Mucosa of rectum (tissue), 2 donors: ENCODE measurements at regions not wholly inside any gene's neighbourhood (a gene's known extent, or its start where the extent isn't known, plus 50 kb on each side); places are given as distances from the start of the nearest gene placed in this dataset.

ENCODE experiments used
- H3K27ac ChIP-seq, 2 donors: one replicate each; pipeline ENCODE4 v1.7.0; 2013; ENCODE audit warnings: inconsistent platforms in 2 of 2, low read depth in 2 of 2, low read length in 2 of 2
- H3K27me3 ChIP-seq, 2 donors: one replicate each; pipeline ENCODE4 v1.7.0; 2013; ENCODE audit warnings: low read length in 2 of 2; ENCODE audit not compliant: control insufficient read depth in 2 of 2, insufficient read depth in 2 of 2
- H3K36me3 ChIP-seq, 2 donors: one replicate each; pipeline ENCODE4 v1.7.0; 2013; ENCODE audit warnings: low read length in 2 of 2; ENCODE audit not compliant: control insufficient read depth in 2 of 2, insufficient read depth in 2 of 2
- H3K4me1 ChIP-seq, 2 donors: one replicate each; pipeline ENCODE4 v1.7.0; 2013; ENCODE audit warnings: low read length in 2 of 2, mild to moderate bottlenecking in 1 of 2; ENCODE audit not compliant: control insufficient read depth in 2 of 2, insufficient read depth in 2 of 2
- H3K4me3 ChIP-seq, 2 donors: one replicate each; pipeline ENCODE4 v1.7.0; 2013; ENCODE audit warnings: low read length in 2 of 2
- H3K9ac ChIP-seq, 2 donors: one replicate each; pipeline ENCODE4 v1.7.0; 2013; ENCODE audit warnings: low read length in 2 of 2, low read depth in 1 of 2, mild to moderate bottlenecking in 1 of 2
- H3K9me3 ChIP-seq, 2 donors: one replicate each; pipeline ENCODE4 v1.7.0; 2013; ENCODE audit warnings: low read length in 2 of 2; ENCODE audit not compliant: control insufficient read depth in 2 of 2
- donor health status: healthy.
- donor health status: Normal muscosa, but diverticular disease.

DNA sequence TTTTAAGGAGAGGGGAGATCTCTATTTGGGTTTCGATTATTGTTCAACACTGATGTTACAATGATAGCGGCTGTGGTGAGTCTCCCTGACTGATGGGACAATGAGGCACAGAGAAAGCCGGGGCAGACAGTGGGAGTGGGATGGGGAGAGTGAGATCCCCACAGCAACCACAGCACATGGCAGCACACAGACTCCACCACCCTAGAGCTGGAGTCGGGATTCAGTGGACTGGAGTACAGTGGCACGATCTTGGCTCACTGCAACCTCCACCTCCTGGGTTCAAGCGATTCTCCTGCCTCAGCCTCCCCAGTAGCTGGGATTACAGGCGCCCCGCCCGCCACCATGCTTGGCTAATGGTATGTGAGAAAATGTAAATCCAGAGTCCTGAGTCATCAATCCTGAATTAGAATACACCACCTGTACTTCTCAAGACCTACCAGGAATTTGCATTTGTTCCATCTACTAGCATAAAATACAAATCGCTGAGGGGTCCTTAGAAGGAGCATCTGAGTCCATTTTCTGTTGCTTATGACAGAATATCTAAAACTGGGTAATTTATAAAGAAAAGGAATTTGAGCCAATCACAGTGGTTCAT, 125.8 kb downstream of the TOMM20 start:
- H3K36me3 ChIP-seq: no peaks in the 10 kb centered on the region
- H3K9ac ChIP-seq: no peak overlapping the region
- no peaks in the 10 kb centered on the region for H3K27me3 ChIP-seq
- peaks cover 5 to 10% of the 10 kb centered on the region in 2 donors for H3K4me1 ChIP-seq
- H3K9me3 ChIP-seq: no peaks in the 10 kb centered on the region
- H3K27ac ChIP-seq: no peak overlapping the region
- H3K4me3 ChIP-seq: no peak overlapping the region

DNA sequence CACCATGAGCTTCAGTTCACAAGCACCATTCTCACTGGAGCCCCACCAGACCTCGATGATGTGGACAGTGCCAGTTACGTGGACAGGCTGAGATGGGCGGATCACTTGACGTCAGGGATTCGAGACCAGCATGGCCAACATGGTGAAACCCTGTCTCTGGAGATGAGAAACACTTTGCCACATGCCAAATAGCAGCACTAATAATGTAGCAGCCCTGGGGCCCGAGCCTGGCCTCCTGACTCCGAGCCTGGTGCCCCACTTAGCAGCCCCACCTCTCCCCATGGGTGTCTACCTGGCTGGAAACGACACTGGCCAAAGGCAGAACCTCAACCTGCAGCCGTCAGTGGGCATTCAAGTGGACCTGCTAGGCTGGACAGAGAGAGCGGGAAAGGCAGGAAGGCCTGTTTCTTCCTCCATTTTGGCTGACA, 129.1 kb downstream of the TOMM20 start:
- Histone ChIP-seq H3K27ac (no peak overlapping the region), H3K27me3 (no peaks in the 10 kb centered on the region), H3K9me3 (no peaks in the 10 kb centered on the region), H3K9ac (no peak overlapping the region), H3K36me3 (no peaks in the 10 kb centered on the region), H3K4me3 (no peak overlapping the region), H3K4me1 (peaks cover 15 to 27% of the 10 kb centered on the region in 2 donors)

- Histone ChIP-seq H3K9ac (peak overlapping the region; percentile 18 to 72), H3K27me3 (no peaks in the 10 kb centered on the region), H3K4me3 (peak overlapping the region; percentile 7 to 26), H3K4me1 (peaks cover 15 to 27% of the 10 kb centered on the region in 2 donors), H3K9me3 (no peaks in the 10 kb centered on the region), H3K36me3 (no peaks in the 10 kb centered on the region), H3K27ac (peak overlapping the region; percentile 90 to 91)
Measured at GRCh38 chr1:234997896-234998741, 130.5 kb downstream of the TOMM20 start.

GRCh38 chr1:234997201-234997895, 131.3 kb downstream of the TOMM20 start:
- Histone ChIP-seq H3K9ac (peak overlapping the region; percentile 18 to 72), H3K4me1 (peaks cover 15 to 27% of the 10 kb centered on the region in 2 donors), H3K36me3 (no peaks in the 10 kb centered on the region), H3K9me3 (no peaks in the 10 kb centered on the region), H3K27ac (peak overlapping the region; percentile 90 to 91), H3K4me3 (peak overlapping the region in 1 of 2 donors; percentile 26), H3K27me3 (no peaks in the 10 kb centered on the region)

DNA sequence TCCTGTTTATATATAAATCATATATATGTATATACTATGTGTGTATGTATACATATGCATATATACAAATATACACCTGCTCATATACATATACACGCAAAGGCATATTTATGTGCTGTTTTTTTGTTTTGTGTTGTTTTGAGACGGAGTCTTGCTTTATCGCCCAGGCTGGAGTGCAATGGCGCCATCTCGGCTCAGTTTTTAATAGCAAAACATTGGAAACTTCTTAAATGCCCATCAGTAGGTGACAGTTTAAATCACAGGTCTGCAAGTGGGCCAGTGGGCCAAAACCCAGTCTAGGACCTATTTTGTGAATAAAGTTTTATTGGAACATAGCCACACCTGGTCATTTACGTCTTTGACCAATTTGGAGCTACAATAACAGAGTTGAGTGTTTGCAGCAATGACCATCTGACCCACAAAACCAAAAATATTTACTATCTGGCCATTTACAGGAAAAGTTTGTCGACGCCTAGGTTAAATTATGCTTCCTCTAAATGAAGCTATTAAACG, 132.3 kb downstream of the TOMM20 start:
- Histone ChIP-seq H3K27ac (peak overlapping the region; percentile 90 to 91), H3K27me3 (no peaks in the 10 kb centered on the region), H3K4me3 (no peak overlapping the region), H3K9me3 (no peaks in the 10 kb centered on the region), H3K4me1 (peaks cover 15 to 27% of the 10 kb centered on the region in 2 donors), H3K36me3 (no peaks in the 10 kb centered on the region), H3K9ac (peak overlapping the region in 1 of 2 donors; percentile 72)

- Histone ChIP-seq H3K27me3 (no peaks in the 10 kb centered on the region), H3K4me3 (no peak overlapping the region), H3K9ac (no peak overlapping the region), H3K36me3 (no peaks in the 10 kb centered on the region), H3K4me1 (peaks cover 15 to 27% of the 10 kb centered on the region in 2 donors), H3K9me3 (no peaks in the 10 kb centered on the region), H3K27ac (no peak overlapping the region)
Measured at GRCh38 chr1:234994436-234995295, 134.0 kb downstream of the TOMM20 start.

- H3K27me3 ChIP-seq: no peaks in the 10 kb centered on the region
- H3K4me1 ChIP-seq: peaks cover 13 to 19% of the 10 kb centered on the region in 2 donors
- H3K36me3 ChIP-seq: no peaks in the 10 kb centered on the region
- no peak overlapping the region for H3K9ac ChIP-seq
- no peaks in the 10 kb centered on the region for H3K9me3 ChIP-seq
- H3K4me3 ChIP-seq: no peak overlapping the region
- no peak overlapping the region for H3K27ac ChIP-seq
Measured at GRCh38 chr1:234992065-234992464, 136.6 kb downstream of the TOMM20 start.

GRCh38 chr1:234990874-234991801, 137.5 kb downstream of the TOMM20 start:
- no peaks in the 10 kb centered on the region for H3K36me3 ChIP-seq
- peaks cover 16% of the 10 kb centered on the region in 2 donors for H3K4me1 ChIP-seq
- H3K27me3 ChIP-seq: no peaks in the 10 kb centered on the region
- no peak overlapping the region for H3K4me3 ChIP-seq
- no peak overlapping the region for H3K27ac ChIP-seq
- no peak overlapping the region for H3K9ac ChIP-seq
- no peaks in the 10 kb centered on the region for H3K9me3 ChIP-seq

GRCh38 chr1:234990328-234990675, 138.3 kb downstream of the TOMM20 start:
- Histone ChIP-seq H3K4me3 (no peak overlapping the region), H3K27me3 (no peaks in the 10 kb centered on the region), H3K36me3 (no peaks in the 10 kb centered on the region), H3K27ac (no peak overlapping the region), H3K4me1 (peaks cover 16% of the 10 kb centered on the region in 2 donors), H3K9me3 (no peaks in the 10 kb centered on the region), H3K9ac (no peak overlapping the region)
